PC-9 (cell line): ENCODE measurements at regions not wholly inside any gene's neighbourhood (a gene's known extent, or its start where the extent isn't known, plus 50 kb on each side); places are given as distances from the start of the nearest gene placed in this dataset.

Experiments used
- BruUV-seq: library from RNA; stranded (reverse); fragments of 400-500 nt; replicated peaks from 2 replicates; lab custom pipeline; 2021; lab: Mats Ljungman, UMichigan
- CTCF ChIA-PET: fragments of 300-600 bp; sonication (Branson Sonifier 250); formaldehyde crosslinking; loops from one replicate; lab custom pipeline; 2022; ENCODE audit warnings: antibody characterized with exemption; lab: Charles Lee
- POLR2A ChIA-PET: fragments of 300-600 bp; sonication (Branson Sonifier 250); formaldehyde crosslinking; loops from one replicate; lab custom pipeline; 2022; ENCODE audit warnings: antibody characterized with exemption; ENCODE audit not compliant: unreplicated experiment; lab: Charles Lee
- DNase-seq, 2 experiments: peaks; one replicate each; pipeline versions ENCODE4 v3.0.0 to v3.0.0-alpha.2; 2015 to 2022; ENCODE audit warnings: mixed read lengths in 1 of 2
- H2AFZ ChIP-seq: fragments of 200-600 bp; sonication (generic); 2 replicates; pipeline ENCODE4 v1.8.1; 2017; ENCODE audit warnings: antibody characterized with exemption
- H3F3A ChIP-seq: fragments of 200-600 bp; sonication (generic); 2 replicates; pipeline ENCODE4 v1.8.1; 2017; ENCODE audit warnings: antibody characterized with exemption, mild to moderate bottlenecking, low read depth; ENCODE audit not compliant: insufficient read depth
- H3K27ac ChIP-seq: fragments of 200-600 bp; sonication (generic); 2 replicates; pipeline ENCODE4 v1.6.1; 2016; ENCODE audit warnings: mixed run types
- H3K27me3 ChIP-seq: fragments of 200-600 bp; sonication (generic); 2 replicates; pipeline ENCODE4 v1.6.1; 2016; ENCODE audit warnings: low read depth, mixed run types; ENCODE audit not compliant: insufficient read depth
- H3K36me3 ChIP-seq: fragments of 200-600 bp; sonication (generic); 2 replicates; pipeline ENCODE4 v1.6.1; 2016; ENCODE audit warnings: low read depth, mixed run types
- H3K4me1 ChIP-seq: fragments of 200-600 bp; sonication (generic); replicated peaks from 2 replicates; pipeline ENCODE4 v1.6.1; 2016; ENCODE audit warnings: mixed run types; ENCODE audit not compliant: insufficient read depth
- H3K4me2 ChIP-seq: fragments of 200-600 bp; sonication (generic); 2 replicates; pipeline ENCODE4 v1.6.1; 2017; ENCODE audit warnings: mixed run types
- H3K4me3 ChIP-seq: fragments of 200-600 bp; sonication (generic); 2 replicates; pipeline ENCODE4 v1.6.1; 2016; ENCODE audit warnings: mixed run types
- H3K79me2 ChIP-seq: fragments of 200-600 bp; sonication (generic); 2 replicates; pipeline ENCODE4 v1.6.1; 2017; ENCODE audit warnings: low read depth, mixed run types
- H3K9me2 ChIP-seq: fragments of 200-600 bp; sonication (generic); 2 replicates; pipeline ENCODE4 v1.8.1; 2017; ENCODE audit warnings: mild to moderate bottlenecking; ENCODE audit not compliant: insufficient read depth
- H3K9me3 ChIP-seq: fragments of 200-600 bp; sonication (generic); 2 replicates; pipeline ENCODE4 v1.8.1; 2016; ENCODE audit warnings: low read depth; ENCODE audit not compliant: insufficient read depth
- H4K20me1 ChIP-seq: fragments of 200-600 bp; sonication (generic); 2 replicates; pipeline ENCODE4 v1.8.1; 2017; ENCODE audit not compliant: insufficient read depth
- CTCF ChIP-seq: fragments of 200-600 bp; sonication (generic); conservative IDR thresholded peaks from 2 replicates; pipeline ENCODE4 v1.6.1; 2017; ENCODE audit warnings: mixed run types, antibody characterized with exemption, mild to moderate bottlenecking, moderate library complexity
- EZH2 ChIP-seq: fragments of 200-600 bp; sonication (generic); IDR thresholded peaks from 2 replicates; pipeline ENCODE4 v1.8.0; 2017; ENCODE audit warnings: antibody characterized with exemption, low read depth
- intact Hi-C: fragments of 100-400 bp; cut with micrococcal nuclease; formaldehyde crosslinking; loops from one replicate; pipeline ENCODE4 v1.10.0; 2022; ENCODE audit not compliant: unreplicated experiment

GRCh38 chr5:124289641-124290311 is 456.7 kb downstream of the ZNF608 start:
- DNase-seq: no peak
- TF ChIP-seq EZH2: no peak
- no peak for TF ChIP-seq CTCF
- no peaks in the 10 kb centered on the region for H3K9me2 ChIP-seq
- intact Hi-C loops: no loop called here
- H3K4me1 ChIP-seq: no peaks in the 10 kb centered on the region
- H3K4me3 ChIP-seq: no peak overlapping the region
- no peaks in the 10 kb centered on the region for H3K9me3 ChIP-seq
- H3K36me3 ChIP-seq: no peaks in the 10 kb centered on the region
- BruUV-seq: no TSS peak
- ChIA-PET CTCF (no interaction called here), POLR2A (no interaction called here)
- no peak overlapping the region for H2AFZ ChIP-seq
- H3F3A ChIP-seq: no peaks in the 10 kb centered on the region
- no peaks in the 10 kb centered on the region for H3K27me3 ChIP-seq
- H3K4me2 ChIP-seq: no peak overlapping the region
- H3K79me2 ChIP-seq: no peaks in the 10 kb centered on the region
- no peaks in the 10 kb centered on the region for H4K20me1 ChIP-seq
- H3K27ac ChIP-seq: no peak overlapping the region

- TF ChIP-seq EZH2: no peak
- TF ChIP-seq CTCF: no peak
- H3K4me2 ChIP-seq: no peak overlapping the region
- no peak overlapping the region for H3K27ac ChIP-seq
- H3K4me1 ChIP-seq: no peaks in the 10 kb centered on the region
- no TSS peak for BruUV-seq
- no peak overlapping the region for H2AFZ ChIP-seq
- DNase-seq: no peak
- no peaks in the 10 kb centered on the region for H3K9me2 ChIP-seq
- no peaks in the 10 kb centered on the region for H3K9me3 ChIP-seq
- no peaks in the 10 kb centered on the region for H3K36me3 ChIP-seq
- POLR2A ChIA-PET: no interaction called here
- intact Hi-C loops: no loop called here
- no peak overlapping the region for H3K4me3 ChIP-seq
- CTCF ChIA-PET: no interaction called here
- H3K27me3 ChIP-seq: no peaks in the 10 kb centered on the region
- no peaks in the 10 kb centered on the region for H3F3A ChIP-seq
- no peaks in the 10 kb centered on the region for H3K79me2 ChIP-seq
- no peaks in the 10 kb centered on the region for H4K20me1 ChIP-seq
Observed at GRCh38 chr5:124289130-124289529, 457.3 kb downstream of the ZNF608 start.

- H3K27me3 ChIP-seq: no peaks in the 10 kb centered on the region
- CTCF ChIA-PET: no interaction called here
- intact Hi-C loops: no loop called here
- POLR2A ChIA-PET: no interaction called here
- H3K4me1 ChIP-seq: no peaks in the 10 kb centered on the region
- no peak for TF ChIP-seq EZH2
- H3K9me2 ChIP-seq: no peaks in the 10 kb centered on the region
- no peaks in the 10 kb centered on the region for H4K20me1 ChIP-seq
- no peaks in the 10 kb centered on the region for H3F3A ChIP-seq
- no peaks in the 10 kb centered on the region for H3K79me2 ChIP-seq
- H3K4me2 ChIP-seq: no peak overlapping the region
- H3K36me3 ChIP-seq: no peaks in the 10 kb centered on the region
- BruUV-seq: no TSS peak
- no peaks in the 10 kb centered on the region for H3K9me3 ChIP-seq
- no peak overlapping the region for H3K4me3 ChIP-seq
- H3K27ac ChIP-seq: no peak overlapping the region
- no peak for DNase-seq
- no peak overlapping the region for H2AFZ ChIP-seq
Observed at GRCh38 chr5:124287813-124288212, 458.6 kb downstream of the ZNF608 start.

GRCh38 chr5:124285733-124286132 is 460.7 kb downstream of the ZNF608 start:
- CTCF ChIA-PET: no interaction called here
- H3K4me1 ChIP-seq: no peaks in the 10 kb centered on the region
- H2AFZ ChIP-seq: no peak overlapping the region
- H3K4me3 ChIP-seq: no peak overlapping the region
- no peaks in the 10 kb centered on the region for H3K9me3 ChIP-seq
- no peak for DNase-seq
- no peaks in the 10 kb centered on the region for H4K20me1 ChIP-seq
- H3F3A ChIP-seq: no peaks in the 10 kb centered on the region
- no peak overlapping the region for H3K27ac ChIP-seq
- H3K27me3 ChIP-seq: no peaks in the 10 kb centered on the region
- TF ChIP-seq CTCF: no peak
- TF ChIP-seq EZH2: no peak
- no TSS peak for BruUV-seq
- intact Hi-C loops: no loop called here
- no peaks in the 10 kb centered on the region for H3K79me2 ChIP-seq
- no peaks in the 10 kb centered on the region for H3K9me2 ChIP-seq
- POLR2A ChIA-PET: no interaction called here
- H3K36me3 ChIP-seq: no peaks in the 10 kb centered on the region
- H3K4me2 ChIP-seq: no peak overlapping the region
